ENCODE measurements at regions not wholly inside any gene's neighbourhood (a gene's known extent, or its start where the extent isn't known, plus 50 kb on each side); places are given as distances from the start of the nearest gene placed in this dataset.

- TF ChIP-seq CTCF (conservative IDR thresholded peaks at IDR 0.05) (no peak), ZFX (IDR thresholded peaks at IDR 0.05) (no peak)
Observed at GRCh38 chr4:182042945-182043344, 200.3 kb upstream of the TENM3 start.

Data from C4-2B (cell line).